ENCODE measurements at regions not wholly inside any gene's neighbourhood (a gene's known extent, or its start where the extent isn't known, plus 50 kb on each side); places are given as distances from the start of the nearest gene placed in this dataset.

DNA sequence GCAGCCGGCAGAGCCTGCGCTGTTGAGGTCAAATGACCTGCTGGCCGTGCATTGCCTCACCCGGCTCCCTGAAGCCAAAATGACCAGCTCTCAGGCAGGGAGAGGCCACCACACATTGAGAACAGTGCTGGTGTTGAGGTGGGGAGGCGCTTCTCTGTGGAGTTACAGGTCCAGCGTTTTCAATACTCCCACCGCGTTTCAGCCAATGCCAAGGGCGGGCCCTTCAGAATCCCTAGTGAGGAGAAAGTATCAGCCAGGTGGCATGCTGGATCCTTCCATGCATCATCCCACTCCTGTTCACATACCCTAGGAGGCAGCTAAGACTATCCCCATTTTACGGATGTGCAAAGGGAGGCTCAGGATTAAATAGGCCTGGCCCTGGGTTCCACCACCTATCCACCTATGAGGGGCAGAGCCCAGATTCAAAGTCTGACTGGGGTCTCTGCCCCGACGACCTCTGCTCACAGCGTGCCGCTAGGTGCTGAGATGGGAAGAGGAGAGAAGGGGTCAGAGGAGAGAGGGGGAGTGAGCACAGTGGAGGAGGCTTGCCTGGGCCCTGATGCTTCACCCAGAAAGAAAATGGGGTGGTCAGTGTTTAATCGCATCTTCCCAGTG, 137.6 kb upstream of the ID2 start:
- DNase-seq (ENCODE audit: low read depth, low spot score): no peak
- TF ChIP-seq, protein P1, sequence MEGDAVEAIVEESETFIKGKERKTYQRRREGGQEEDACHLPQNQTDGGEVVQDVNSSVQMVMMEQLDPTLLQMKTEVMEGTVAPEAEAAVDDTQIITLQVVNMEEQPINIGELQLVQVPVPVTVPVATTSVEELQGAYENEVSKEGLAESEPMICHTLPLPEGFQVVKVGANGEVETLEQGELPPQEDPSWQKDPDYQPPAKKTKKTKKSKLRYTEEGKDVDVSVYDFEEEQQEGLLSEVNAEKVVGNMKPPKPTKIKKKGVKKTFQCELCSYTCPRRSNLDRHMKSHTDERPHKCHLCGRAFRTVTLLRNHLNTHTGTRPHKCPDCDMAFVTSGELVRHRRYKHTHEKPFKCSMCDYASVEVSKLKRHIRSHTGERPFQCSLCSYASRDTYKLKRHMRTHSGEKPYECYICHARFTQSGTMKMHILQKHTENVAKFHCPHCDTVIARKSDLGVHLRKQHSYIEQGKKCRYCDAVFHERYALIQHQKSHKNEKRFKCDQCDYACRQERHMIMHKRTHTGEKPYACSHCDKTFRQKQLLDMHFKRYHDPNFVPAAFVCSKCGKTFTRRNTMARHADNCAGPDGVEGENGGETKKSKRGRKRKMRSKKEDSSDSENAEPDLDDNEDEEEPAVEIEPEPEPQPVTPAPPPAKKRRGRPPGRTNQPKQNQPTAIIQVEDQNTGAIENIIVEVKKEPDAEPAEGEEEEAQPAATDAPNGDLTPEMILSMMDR (IDR thresholded peaks at IDR 0.05; ENCODE audit: insufficient read depth, low read length, missing control alignments): no peak
- no peak overlapping the region for H3K4me3 ChIP-seq (ENCODE audit: low read depth, low read length)
- ChIA-PET POLR2A (interaction anchor here (0.6 to 2.7 kb wide), 5 partner anchors 33 to 1338 kb away, joined by 3 to 45 read pairs (median 3); partner anchors contain the start of gene ID2), CTCF (interaction anchor here (0.9 to 3.7 kb wide), 9 partner anchors 9 to 143 kb away, joined by 3 to 14 read pairs (median 3); no protein-coding TSS in a partner anchor)

DNA sequence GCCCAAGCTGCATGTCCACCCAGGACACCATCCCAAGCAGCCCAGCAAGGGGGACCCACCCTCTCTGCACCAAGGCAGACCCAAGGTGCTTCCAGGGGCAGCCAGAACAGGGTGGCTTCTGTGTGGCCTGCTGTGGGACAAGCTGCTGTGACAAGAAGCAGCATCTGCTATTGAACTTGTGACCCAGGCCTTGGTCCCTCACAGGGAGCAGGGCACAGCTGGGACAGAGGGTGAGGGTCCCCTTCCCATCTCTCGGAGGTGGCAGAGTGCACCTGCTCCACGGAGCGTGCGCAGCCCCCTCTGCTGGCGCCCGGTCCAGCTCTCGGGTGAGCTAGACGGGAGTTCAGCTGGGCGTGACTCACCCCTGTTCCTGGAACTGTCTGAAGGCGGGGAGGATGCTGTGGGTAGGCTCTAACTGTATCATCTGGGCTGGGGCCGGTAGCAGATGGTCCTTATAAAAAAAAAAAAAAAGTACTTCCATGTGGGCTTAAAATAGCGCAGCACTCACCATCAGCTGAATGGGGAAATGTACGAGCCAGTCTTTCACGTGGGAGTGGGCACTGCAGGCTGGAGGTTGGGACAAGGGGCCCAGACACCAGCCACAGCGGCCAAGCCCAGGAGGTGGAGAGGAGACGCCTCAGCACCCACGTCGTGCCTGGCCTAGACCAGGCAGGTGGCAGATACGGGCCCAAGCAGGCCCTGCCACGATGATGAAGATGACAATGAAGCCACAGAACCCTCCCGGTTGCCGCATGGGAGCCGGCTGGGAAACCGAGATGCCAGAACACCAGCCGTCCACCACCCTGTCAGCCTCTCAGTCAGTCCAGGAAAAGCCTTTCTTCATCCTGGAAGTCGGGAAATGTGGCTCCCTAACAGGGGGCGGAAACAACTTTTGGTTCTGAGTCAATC, 136.8 kb upstream of the ID2 start:
- DNase-seq (ENCODE audit: low read depth, low spot score): peak; percentile 65
- ChIA-PET CTCF (interaction anchor here (0.9 to 3.7 kb wide), 7 partner anchors 9 to 142 kb away, joined by 3 to 14 read pairs (median 3); no protein-coding TSS in a partner anchor), POLR2A (interaction anchor here (0.6 to 2.7 kb wide), 5 partner anchors 34 to 1338 kb away, joined by 3 to 45 read pairs (median 3); partner anchors contain the start of gene ID2)
- TF ChIP-seq, protein P1 (IDR thresholded peaks at IDR 0.05; ENCODE audit: insufficient read depth, low read length, missing control alignments): peak; percentile 73
- H3K4me3 ChIP-seq (ENCODE audit: low read depth, low read length): no peak overlapping the region

DNA sequence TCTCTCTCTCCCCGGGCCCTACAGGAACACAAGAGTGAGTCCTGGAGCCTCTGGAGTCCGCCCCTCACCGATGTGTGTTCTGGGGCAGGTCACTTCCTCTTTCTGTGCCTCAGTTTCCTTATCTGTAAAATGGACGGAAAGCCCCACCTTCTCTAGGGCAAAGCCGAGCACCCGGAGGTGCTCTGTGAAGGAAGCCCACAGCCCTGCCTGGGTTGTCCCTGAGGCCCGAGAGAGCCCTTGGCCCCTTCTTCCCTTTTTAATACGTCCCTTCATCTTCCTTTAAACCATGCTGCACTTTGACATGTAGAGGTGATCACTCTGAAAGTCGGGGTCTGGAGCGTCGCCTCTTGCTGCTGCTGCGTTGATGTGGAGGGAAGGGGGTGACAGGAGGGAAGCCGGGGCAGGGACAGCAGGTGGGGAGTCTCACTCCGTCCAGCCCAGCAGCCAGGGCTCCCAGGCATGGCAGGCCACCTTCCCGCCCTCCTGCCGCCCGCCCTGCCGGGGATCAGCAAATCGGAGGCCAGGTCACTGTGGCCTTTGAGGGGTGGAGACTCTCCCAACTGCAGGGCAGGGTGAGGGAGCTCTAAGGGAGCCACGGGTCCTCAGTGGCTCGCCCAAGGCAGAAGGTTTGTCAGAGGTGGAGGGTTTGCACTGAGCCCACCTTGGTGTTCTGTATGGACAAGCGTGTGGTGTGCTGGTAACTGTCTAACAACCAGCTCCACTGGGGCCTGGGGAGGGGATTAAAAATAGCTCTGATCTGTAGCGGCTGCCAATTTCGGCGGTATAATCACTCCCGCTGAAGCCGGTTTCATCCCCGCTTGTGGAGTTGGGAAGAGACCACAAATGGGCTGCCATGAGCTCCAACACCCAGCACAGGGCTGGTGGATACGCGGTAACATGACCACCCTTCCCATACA, 135.9 kb upstream of the ID2 start:
- ChIA-PET POLR2A (interaction anchor here (0.9 to 2.7 kb wide), 3 partner anchors 62 to 136 kb away, joined by 3 to 45 read pairs (median 11); partner anchors contain the start of gene ID2), CTCF (interaction anchor here (1.1 kb wide), 3 partner anchors 9 to 136 kb away, joined by 3 to 5 read pairs (median 4); no protein-coding TSS in a partner anchor)
- DNase-seq (ENCODE audit: low read depth, low spot score): no peak
- no peak overlapping the region for H3K4me3 ChIP-seq (ENCODE audit: low read depth, low read length)
- TF ChIP-seq, protein P1 (IDR thresholded peaks at IDR 0.05; ENCODE audit: insufficient read depth, low read length, missing control alignments): no peak

DNA sequence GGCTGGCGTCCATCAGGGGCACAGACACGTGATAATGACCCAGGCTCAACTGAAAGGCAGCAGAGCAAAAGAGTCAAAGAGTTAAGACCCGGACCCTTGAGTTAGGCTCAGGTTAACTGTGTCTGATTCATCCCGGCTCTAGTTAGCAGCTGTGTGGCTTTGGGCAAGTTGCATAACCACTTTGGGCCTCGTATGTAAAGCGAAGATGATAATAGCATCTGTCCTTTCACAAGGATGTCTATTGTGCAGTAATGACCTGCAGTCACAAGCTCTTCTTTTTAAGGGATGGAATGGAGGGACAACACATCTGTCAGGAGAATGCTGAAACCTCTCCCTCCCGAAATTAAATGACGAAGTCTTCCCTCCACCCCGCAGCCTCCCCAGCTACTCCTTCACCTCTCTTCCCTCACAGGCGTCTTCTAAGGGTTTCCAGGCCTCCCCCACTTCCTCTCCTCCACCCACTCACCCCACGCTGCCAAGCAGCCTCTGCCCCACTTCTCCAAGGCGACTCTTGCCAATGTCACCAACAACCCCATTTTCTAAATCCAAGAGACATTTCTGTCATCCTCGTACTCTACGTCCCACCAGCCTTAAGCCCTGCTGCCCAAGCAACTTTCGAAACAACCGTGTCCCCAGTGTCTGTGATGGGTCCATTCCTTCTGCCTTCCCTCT, 135.1 kb upstream of the ID2 start:
- POLR2A ChIA-PET: interaction anchor here (0.9 kb wide), 1 partner anchor 135 kb away, joined by 3 read pairs; the partner anchor contains the start of gene ID2
- CTCF ChIA-PET: interaction anchor here (1.1 kb wide), 2 partner anchors 10 to 14 kb away, joined by 4 to 5 read pairs; no protein-coding TSS in a partner anchor
- H3K4me3 ChIP-seq (ENCODE audit: low read depth, low read length): no peak overlapping the region
- no peak for DNase-seq (ENCODE audit: low read depth, low spot score)
- TF ChIP-seq, protein P1 (IDR thresholded peaks at IDR 0.05; ENCODE audit: insufficient read depth, low read length, missing control alignments): no peak

DNA sequence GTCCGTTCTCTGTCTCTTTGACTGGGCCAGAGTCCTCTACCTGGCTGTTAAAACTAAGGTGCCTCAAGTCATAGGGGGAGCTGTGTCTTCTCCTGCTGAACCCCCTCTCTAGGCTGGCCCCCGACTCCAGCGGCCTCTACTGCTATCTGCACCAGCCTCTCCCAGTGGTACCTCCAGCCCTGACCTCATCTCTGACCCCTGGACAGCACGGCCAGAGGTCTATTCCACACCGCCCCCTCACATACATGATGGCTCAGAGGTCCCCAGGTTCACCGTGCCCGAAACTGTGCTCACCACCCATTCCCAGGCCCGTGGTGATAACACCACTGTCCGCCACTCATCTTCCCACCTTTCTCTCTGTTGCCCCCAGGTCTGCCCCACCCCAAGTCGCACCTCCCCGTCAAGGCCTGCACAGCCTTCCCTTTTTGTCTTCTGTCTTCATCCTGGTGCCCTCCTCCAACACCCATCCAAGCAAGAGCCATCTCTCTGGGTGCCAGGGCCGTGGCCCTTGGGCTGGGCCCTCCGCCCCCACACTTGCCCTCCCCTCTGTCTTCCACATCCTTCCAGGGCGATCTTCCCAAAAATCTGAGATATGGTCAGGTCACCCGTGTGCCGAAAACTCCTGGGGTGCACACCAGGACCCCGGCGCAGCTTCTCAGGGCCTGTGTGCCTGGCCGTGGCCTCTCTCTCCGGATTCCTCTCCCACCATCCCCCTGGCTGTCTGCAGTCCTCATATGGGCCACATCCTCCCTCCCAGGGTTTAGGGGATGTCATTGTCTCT, 134.4 kb upstream of the ID2 start:
- no peak for DNase-seq (ENCODE audit: low read depth, low spot score)
- H3K4me3 ChIP-seq (ENCODE audit: low read depth, low read length): no peak overlapping the region
- ChIA-PET CTCF (interaction anchor here (1.1 kb wide), 2 partner anchors 11 to 15 kb away, joined by 4 to 5 read pairs; no protein-coding TSS in a partner anchor), POLR2A (no interaction called here)
- TF ChIP-seq, protein P1 (IDR thresholded peaks at IDR 0.05; ENCODE audit: insufficient read depth, low read length, missing control alignments): no peak
